CD14-positive monocyte (primary cell): ENCODE measurements at regions not wholly inside any gene's neighbourhood (a gene's known extent, or its start where the extent isn't known, plus 50 kb on each side); places are given as distances from the start of the nearest gene placed in this dataset.
A peak's percentile ranks its signal among the peaks of the same experiment; 100 is the strongest.

Experiments used
- DNase-seq, 3 donors: peaks; one replicate each; pipeline ENCODE4 v3.0.0-alpha.2; 2011 to 2022
- H2AFZ ChIP-seq: 2 replicates; pipeline ENCODE4 v1.6.0; 2012; ENCODE audit warnings: mild to moderate bottlenecking, low read depth, low read length, inconsistent platforms; ENCODE audit not compliant: insufficient read depth, poor library complexity, severe bottlenecking
- H3K27ac ChIP-seq, 2 donors: 1 replicate in 1 of 2; 2 replicates in 1 of 2; pipeline ENCODE4 v1.5.1; 2012 to 2013; ENCODE audit warnings: low read length in 2 of 2, control low read depth in 1 of 2, inconsistent platforms in 1 of 2, low read depth in 1 of 2, mild to moderate bottlenecking in 1 of 2
- H3K27me3 ChIP-seq, 2 donors: one replicate each; pipeline versions ENCODE4 v1.6.0 to v1.6.1; 2011 to 2013; ENCODE audit warnings: low read length in 2 of 2; ENCODE audit not compliant: control insufficient read depth in 2 of 2, insufficient read depth in 2 of 2
- H3K36me3 ChIP-seq, 2 donors: replicated peaks in 1 of 2; 1 replicate in 1 of 2; 2 replicates in 1 of 2; pipeline versions ENCODE4 v1.5.1 to v1.6.1; 2012 to 2013; ENCODE audit warnings: low read length in 2 of 2, control low read depth in 1 of 2, inconsistent platforms in 1 of 2, mild to moderate bottlenecking in 1 of 2; ENCODE audit not compliant: insufficient read depth in 2 of 2, control insufficient read depth in 1 of 2
- H3K4me1 ChIP-seq, 2 donors: 1 replicate in 1 of 2; 2 replicates in 1 of 2; pipeline versions ENCODE4 v1.5.1 to v1.6.1; 2012 to 2013; ENCODE audit warnings: low read length in 2 of 2, control low read depth in 1 of 2, inconsistent platforms in 1 of 2, mild to moderate bottlenecking in 1 of 2, moderate library complexity in 1 of 2; ENCODE audit not compliant: insufficient read depth in 2 of 2, control insufficient read depth in 1 of 2
- H3K4me2 ChIP-seq: replicated peaks from 2 replicates; pipeline ENCODE3; 2012; ENCODE audit warnings: low read length, moderate library complexity, mild to moderate bottlenecking; ENCODE audit not compliant: poor library complexity, severe bottlenecking; ENCODE audit errors: extremely low read depth
- H3K4me3 ChIP-seq, 3 experiments: fragments of 200-600 bp in 1 of 3; sonication (generic) in 1 of 3; replicated peaks in 1 of 3; 1 replicate in 2 of 3; 2 replicates in 1 of 3; pipeline ENCODE4 v1.5.1; 2011 to 2013; ENCODE audit warnings: low read length in 3 of 3, mild to moderate bottlenecking in 3 of 3, control low read depth in 2 of 3, low read depth in 2 of 3, inconsistent platforms in 1 of 3, moderate library complexity in 1 of 3
- H3K79me2 ChIP-seq: 2 replicates; pipeline ENCODE4 v1.6.0; 2012; ENCODE audit warnings: mild to moderate bottlenecking, control low read depth, inconsistent platforms, low read length, moderate library complexity; ENCODE audit not compliant: insufficient read depth
- H3K9ac ChIP-seq: 2 replicates; pipeline ENCODE4 v1.6.0; 2017; ENCODE audit warnings: low read length, mild to moderate bottlenecking; ENCODE audit not compliant: insufficient read depth, poor library complexity, severe bottlenecking
- H3K9me3 ChIP-seq, 2 donors: replicated peaks in 1 of 2; 1 replicate in 1 of 2; 2 replicates in 1 of 2; pipeline versions ENCODE4 v1.5.1 to v1.6.1; 2012 to 2013; ENCODE audit warnings: low read length in 2 of 2, control low read depth in 1 of 2; ENCODE audit not compliant: control insufficient read depth in 1 of 2, insufficient read depth in 1 of 2
- H4K20me1 ChIP-seq: 2 replicates; pipeline ENCODE4 v1.6.0; 2012; ENCODE audit warnings: mild to moderate bottlenecking, low read length, control low read depth, moderate library complexity; ENCODE audit not compliant: insufficient read depth
- H3K27ac Mint-ChIP-seq, 7 donors: one replicate each; pipeline ENCODE4 v1.8.0; 2020; ENCODE audit warnings: mild to moderate bottlenecking in 7 of 7, mixed read lengths in 7 of 7, moderate library complexity in 6 of 7, inconsistent platforms in 2 of 7
- H3K27me3 Mint-ChIP-seq, 3 donors: one replicate each; pipeline ENCODE4 v1.8.0; 2021 to 2022; ENCODE audit warnings: low read depth in 3 of 3, mild to moderate bottlenecking in 3 of 3, mixed read lengths in 3 of 3, moderate library complexity in 3 of 3, inconsistent platforms in 1 of 3
- H3K36me3 Mint-ChIP-seq, 2 donors: one replicate each; pipeline ENCODE4 v1.8.0; 2020; ENCODE audit warnings: mixed read lengths in 2 of 2, inconsistent platforms in 1 of 2, mild to moderate bottlenecking in 1 of 2
- H3K4me1 Mint-ChIP-seq: one replicate; pipeline ENCODE4 v1.8.0; 2020; ENCODE audit warnings: mild to moderate bottlenecking, mixed read lengths
- H3K4me3 Mint-ChIP-seq, 2 donors: one replicate each; pipeline ENCODE4 v1.8.0; 2020; ENCODE audit warnings: mild to moderate bottlenecking in 2 of 2, mixed read lengths in 2 of 2, moderate library complexity in 1 of 2
- H3K9me3 Mint-ChIP-seq, 7 donors: one replicate each; pipeline ENCODE4 v1.8.0; 2020 to 2022; ENCODE audit warnings: mixed read lengths in 7 of 7, mild to moderate bottlenecking in 6 of 7, moderate library complexity in 6 of 7, inconsistent platforms in 2 of 7
- WGBS: methylation state at CpG from one replicate; pipeline ENCODE4 v1.1.5; 2013; ENCODE audit warnings: missing lambda C conversion rate; ENCODE audit not compliant: insufficient coverage; 5-methylcytosine and 5-hydroxymethylcytosine counted together
- intact Hi-C, 2 donors: fragments of 100-400 bp; cut with micrococcal nuclease; formaldehyde crosslinking; loops; one replicate each; pipeline versions ENCODE4 v1.15.0 to v1.15.1; 2023
- TF ChIP-seq, protein P1 (sequence below): fragments of 200-600 bp; IDR thresholded peaks from one replicate; pipeline ENCODE4 v1.8.0; 2022; ENCODE audit warnings: antibody characterized with exemption, mild to moderate bottlenecking

DNA sequence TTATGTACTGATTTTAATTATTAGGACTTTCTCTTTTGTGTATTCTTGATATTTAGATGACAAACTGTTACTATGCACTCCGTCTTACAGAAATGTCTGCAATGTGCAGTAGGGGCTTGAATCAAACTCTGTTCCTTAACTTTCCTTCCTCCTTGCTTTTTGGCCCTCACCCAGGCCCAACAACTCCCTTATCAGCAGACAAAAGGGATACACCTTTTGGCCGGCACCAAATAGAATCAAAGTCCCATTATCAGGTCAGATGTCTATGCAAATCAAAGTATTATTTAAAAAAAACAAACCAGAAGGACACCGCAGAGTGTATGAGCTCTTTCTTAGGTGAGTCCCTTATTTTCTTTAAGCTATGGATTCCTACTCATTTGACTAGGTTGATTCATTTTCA is 116.3 kb upstream of the SERPINE2 start:
- Histone ChIP-seq H2AFZ (no peak overlapping the region), H3K9ac (no peak overlapping the region), H3K36me3 (no peaks in the 10 kb centered on the region), H3K9me3 (no peaks in the 10 kb centered on the region), H3K79me2 (no peaks in the 10 kb centered on the region), H3K27me3 (no peaks in the 10 kb centered on the region), H3K4me3 (no peak overlapping the region), H3K4me1 (no peaks in the 10 kb centered on the region), H3K27ac (no peak overlapping the region), H3K4me2 (no peak overlapping the region), H4K20me1 (no peaks in the 10 kb centered on the region)
- Mint-ChIP-seq H3K27ac (no peak overlapping the region), H3K9me3 (peaks cover 0 to 5% (median 2%) of the 10 kb centered on the region in 7 donors), H3K27me3 (peaks cover 0 to 7% (median 3%) of the 10 kb centered on the region in 3 donors), H3K4me1 (no peaks in the 10 kb centered on the region), H3K4me3 (no peak overlapping the region), H3K36me3 (no peaks in the 10 kb centered on the region)
- WGBS = 80% methylated on average over 1 of the region's 3 CpGs
- no peak for DNase-seq
- intact Hi-C loops = no loop called here
- TF ChIP-seq, protein P1, sequence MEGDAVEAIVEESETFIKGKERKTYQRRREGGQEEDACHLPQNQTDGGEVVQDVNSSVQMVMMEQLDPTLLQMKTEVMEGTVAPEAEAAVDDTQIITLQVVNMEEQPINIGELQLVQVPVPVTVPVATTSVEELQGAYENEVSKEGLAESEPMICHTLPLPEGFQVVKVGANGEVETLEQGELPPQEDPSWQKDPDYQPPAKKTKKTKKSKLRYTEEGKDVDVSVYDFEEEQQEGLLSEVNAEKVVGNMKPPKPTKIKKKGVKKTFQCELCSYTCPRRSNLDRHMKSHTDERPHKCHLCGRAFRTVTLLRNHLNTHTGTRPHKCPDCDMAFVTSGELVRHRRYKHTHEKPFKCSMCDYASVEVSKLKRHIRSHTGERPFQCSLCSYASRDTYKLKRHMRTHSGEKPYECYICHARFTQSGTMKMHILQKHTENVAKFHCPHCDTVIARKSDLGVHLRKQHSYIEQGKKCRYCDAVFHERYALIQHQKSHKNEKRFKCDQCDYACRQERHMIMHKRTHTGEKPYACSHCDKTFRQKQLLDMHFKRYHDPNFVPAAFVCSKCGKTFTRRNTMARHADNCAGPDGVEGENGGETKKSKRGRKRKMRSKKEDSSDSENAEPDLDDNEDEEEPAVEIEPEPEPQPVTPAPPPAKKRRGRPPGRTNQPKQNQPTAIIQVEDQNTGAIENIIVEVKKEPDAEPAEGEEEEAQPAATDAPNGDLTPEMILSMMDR = no peak

DNA sequence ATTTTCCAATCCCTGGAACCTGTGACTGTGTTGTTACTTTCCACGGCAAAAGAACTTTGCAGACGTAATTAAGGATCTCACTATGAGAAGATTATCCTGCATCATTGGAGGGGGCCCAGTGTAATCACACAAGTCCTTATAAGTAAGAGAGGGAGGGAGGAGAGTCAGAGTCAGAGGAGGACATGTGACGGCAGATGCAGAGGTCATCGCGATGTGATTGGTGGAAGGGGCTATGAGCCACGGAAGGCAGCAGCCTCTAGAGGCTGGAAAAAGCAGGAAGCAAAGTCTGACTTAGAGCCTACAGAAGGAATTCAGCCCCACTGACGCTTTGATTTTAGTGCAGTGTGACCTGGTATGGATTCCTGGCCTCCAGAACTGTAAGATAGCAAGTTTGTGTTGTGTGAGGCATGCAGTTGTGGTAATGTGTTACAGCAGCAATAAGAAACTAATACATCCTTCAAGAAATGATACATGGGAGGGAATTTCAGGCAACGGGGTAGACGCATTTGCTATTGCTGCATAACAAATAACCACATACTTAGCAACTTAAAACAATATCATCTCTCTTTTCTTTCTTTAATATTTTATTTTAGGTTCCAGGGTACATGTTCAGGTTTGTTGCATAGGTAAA is 112.7 kb upstream of the SERPINE2 start:
- H3K27me3 ChIP-seq = no peaks in the 10 kb centered on the region
- no peak overlapping the region for H3K4me2 ChIP-seq
- no peaks in the 10 kb centered on the region for H3K79me2 ChIP-seq
- no peak overlapping the region for H3K4me3 ChIP-seq
- TF ChIP-seq, protein P1 = no peak
- H3K4me1 ChIP-seq = no peaks in the 10 kb centered on the region
- H3K36me3 Mint-ChIP-seq = no peaks in the 10 kb centered on the region
- no peaks in the 10 kb centered on the region for H4K20me1 ChIP-seq
- no peaks in the 10 kb centered on the region for H3K36me3 ChIP-seq
- H3K4me3 Mint-ChIP-seq = no peak overlapping the region
- peaks cover 0 to 6% (median 2%) of the 10 kb centered on the region in 7 donors for H3K9me3 Mint-ChIP-seq
- H3K27ac ChIP-seq = no peak overlapping the region
- no peak overlapping the region for H3K9ac ChIP-seq
- H3K27me3 Mint-ChIP-seq = peaks cover 0 to 7% (median 0%) of the 10 kb centered on the region in 3 donors
- no peaks in the 10 kb centered on the region for H3K9me3 ChIP-seq
- intact Hi-C loops = no loop called here
- peak overlapping the region in 1 of 7 donors; percentile 56 for H3K27ac Mint-ChIP-seq
- no peaks in the 10 kb centered on the region for H3K4me1 Mint-ChIP-seq
- DNase-seq = no peak
- no peak overlapping the region for H2AFZ ChIP-seq
- WGBS = 86% methylated on average over 3 of the region's 9 CpGs
